Adrenal gland (tissue), 9 donors: ENCODE measurements at regions not wholly inside any gene's neighbourhood (a gene's known extent, or its start where the extent isn't known, plus 50 kb on each side); places are given as distances from the start of the nearest gene placed in this dataset.

Source experiments
- DNase-seq, 7 donors: peaks; one replicate each; pipeline ENCODE4 v3.0.0-alpha.2; 2019 to 2020
- H3K27ac ChIP-seq, 5 donors: fragments of 200-600 bp; sonication (generic) in 4 of 5; 1 replicate in 3 of 5; 2 replicates in 2 of 5; pipeline versions ENCODE4 v1.5.1 to v1.8.0; 2016 to 2020; ENCODE audit warnings: mild to moderate bottlenecking in 1 of 5
- H3K27me3 ChIP-seq: fragments of 200-600 bp; 2 replicates; pipeline ENCODE4 v1.8.0; 2021
- H3K36me3 ChIP-seq, 2 donors: fragments of 200-600 bp; replicated peaks in 1 of 2; 1 replicate in 1 of 2; 2 replicates in 1 of 2; pipeline versions ENCODE4 v1.5.1 to v1.8.0; 2018 to 2022
- H3K4me1 ChIP-seq, 2 donors: fragments of 200-600 bp; replicated peaks in 1 of 2; 1 replicate in 1 of 2; 2 replicates in 1 of 2; pipeline versions ENCODE4 v1.5.1 to v1.8.0; 2018 to 2021
- H3K4me3 ChIP-seq, 4 donors: fragments of 200-600 bp; sonication (generic) in 3 of 4; one replicate each; pipeline ENCODE4 v1.5.1; 2016 to 2018
- H3K9me3 ChIP-seq, 3 donors: fragments of 200-600 bp; sonication (generic) in 1 of 3; replicated peaks in 1 of 3; 1 replicate in 2 of 3; 2 replicates in 1 of 3; pipeline versions ENCODE4 v1.5.1 to v1.8.0; 2016 to 2021
- CTCF ChIP-seq, 6 experiments: fragments of 450-650 bp in 4 of 6; fragments of 200-600 bp in 2 of 6; sonication (generic) in 1 of 6; IDR thresholded peaks; 1 replicate in 5 of 6; 2 replicates in 1 of 6; pipeline versions ENCODE4 v1.5.1 to v1.8.0; 2016 to 2021; ENCODE audit warnings: antibody characterized with exemption in 6 of 6, mild to moderate bottlenecking in 2 of 6, moderate library complexity in 1 of 6
- POLR2A ChIP-seq, 2 donors: fragments of 450-650 bp; IDR thresholded peaks; one replicate each; pipeline ENCODE4 v1.6.1; 2017; ENCODE audit warnings: antibody characterized with exemption in 2 of 2, mild to moderate bottlenecking in 2 of 2, moderate library complexity in 1 of 2
- WGBS, 4 donors: extraction: QIAGEN DNeasy Blood & Tissue Kit in 2 of 4; methylation state at CpG; one replicate each; pipeline versions ENCODE4 v1.1.5 to v1.1.7; 2013 to 2017; 5-methylcytosine and 5-hydroxymethylcytosine counted together
- intact Hi-C, 2 donors: fragments of 100-400 bp; cut with DNase I; formaldehyde crosslinking; loops; one replicate each; pipeline versions ENCODE4 v1.14.1 to v1.15.0; 2022 to 2023
- donor health status: healthy with polysubstance abuse.
- donor health status: Bipolar disorder and iron deficiency.
- donor health status: DM: yes; HTN: yes; CAD: no.
- donor health status: DM: no; HTN: no; CAD: no.
- donor health status: DM: no; HTN: no; CAD: no.

- no peak for TF ChIP-seq POLR2A (IDR thresholded peaks at IDR 0.05)
- TF ChIP-seq CTCF (IDR thresholded peaks at IDR 0.05): no peak
- Histone ChIP-seq H3K4me3 (no peak overlapping the region), H3K9me3 (no peaks in the 10 kb centered on the region), H3K27me3 (no peaks in the 10 kb centered on the region), H3K27ac (no peak overlapping the region), H3K4me1 (no peaks in the 10 kb centered on the region), H3K36me3 (no peaks in the 10 kb centered on the region)
- no peak for DNase-seq
- 95 to 100% (median 98%) methylated on average over 1 of the region's 1 CpG for WGBS, 4 donors
- intact Hi-C loops: no loop called here
These were observed 487.0 kb downstream of the PDHA2 start for GRCh38 chr4:96326846-96327245.

GRCh38 chr4:96342196-96342595 is 502.3 kb downstream of the PDHA2 start:
- Histone ChIP-seq H3K4me3 (no peak overlapping the region), H3K27me3 (no peaks in the 10 kb centered on the region), H3K27ac (no peak overlapping the region), H3K36me3 (no peaks in the 10 kb centered on the region), H3K4me1 (no peaks in the 10 kb centered on the region), H3K9me3 (no peaks in the 10 kb centered on the region)
- intact Hi-C loops: no loop called here
- DNase-seq: no peak
- TF ChIP-seq POLR2A (IDR thresholded peaks at IDR 0.05) (no peak), CTCF (IDR thresholded peaks at IDR 0.05) (no peak)
- WGBS, 4 donors: 23 to 57% (median 30%) methylated on average over 1 of the region's 1 CpG

- H3K27me3 ChIP-seq: no peaks in the 10 kb centered on the region
- H3K4me1 ChIP-seq: no peaks in the 10 kb centered on the region
- no peak for TF ChIP-seq POLR2A (IDR thresholded peaks at IDR 0.05)
- no peak for TF ChIP-seq CTCF (IDR thresholded peaks at IDR 0.05)
- no peaks in the 10 kb centered on the region for H3K36me3 ChIP-seq
- no peak for DNase-seq
- 66 to 87% (median 70%) methylated on average over 2 of the region's 2 CpGs for WGBS, 4 donors
- intact Hi-C loops: no loop called here
- no peak overlapping the region for H3K4me3 ChIP-seq
- H3K27ac ChIP-seq: no peak overlapping the region
- H3K9me3 ChIP-seq: no peaks in the 10 kb centered on the region
These were observed 503.0 kb downstream of the PDHA2 start for GRCh38 chr4:96342790-96343455.

GRCh38 chr4:96343836-96344235 is 503.9 kb downstream of the PDHA2 start:
- H3K27me3 ChIP-seq: no peaks in the 10 kb centered on the region
- no peaks in the 10 kb centered on the region for H3K9me3 ChIP-seq
- H3K36me3 ChIP-seq: no peaks in the 10 kb centered on the region
- no peaks in the 10 kb centered on the region for H3K4me1 ChIP-seq
- H3K4me3 ChIP-seq: no peak overlapping the region
- no peak overlapping the region for H3K27ac ChIP-seq
- no peak for TF ChIP-seq POLR2A (IDR thresholded peaks at IDR 0.05)
- DNase-seq: no peak
- intact Hi-C loops: no loop called here

GRCh38 chr4:96347582-96347981 is 507.7 kb downstream of the PDHA2 start:
- no peak for DNase-seq
- Histone ChIP-seq H3K27me3 (no peaks in the 10 kb centered on the region), H3K4me3 (no peak overlapping the region), H3K36me3 (no peaks in the 10 kb centered on the region), H3K27ac (no peak overlapping the region), H3K9me3 (no peaks in the 10 kb centered on the region), H3K4me1 (no peaks in the 10 kb centered on the region)
- intact Hi-C loops: no loop called here
- 79 to 82% (median 79%) methylated on average over 2 of the region's 2 CpGs for WGBS, 4 donors
- no peak for TF ChIP-seq POLR2A (IDR thresholded peaks at IDR 0.05)
- TF ChIP-seq CTCF (IDR thresholded peaks at IDR 0.05): no peak
